AG10803 (cell line): ENCODE measurements at regions not wholly inside any gene's neighbourhood (a gene's known extent, or its start where the extent isn't known, plus 50 kb on each side); places are given as distances from the start of the nearest gene placed in this dataset.

Experiments
- DNase-seq: peaks from one replicate; pipeline ENCODE4 v3.0.0; 2010; ENCODE audit warnings: low read depth
- H3K4me3 ChIP-seq: 2 replicates; pipeline ENCODE4 v1.5.1; 2011; ENCODE audit warnings: mild to moderate bottlenecking, low read length, control low read depth
- CTCF ChIP-seq: conservative IDR thresholded peaks from 2 replicates; pipeline ENCODE4 v1.5.1; 2011; ENCODE audit warnings: mild to moderate bottlenecking, low read length, control low read depth, inconsistent platforms

DNA sequence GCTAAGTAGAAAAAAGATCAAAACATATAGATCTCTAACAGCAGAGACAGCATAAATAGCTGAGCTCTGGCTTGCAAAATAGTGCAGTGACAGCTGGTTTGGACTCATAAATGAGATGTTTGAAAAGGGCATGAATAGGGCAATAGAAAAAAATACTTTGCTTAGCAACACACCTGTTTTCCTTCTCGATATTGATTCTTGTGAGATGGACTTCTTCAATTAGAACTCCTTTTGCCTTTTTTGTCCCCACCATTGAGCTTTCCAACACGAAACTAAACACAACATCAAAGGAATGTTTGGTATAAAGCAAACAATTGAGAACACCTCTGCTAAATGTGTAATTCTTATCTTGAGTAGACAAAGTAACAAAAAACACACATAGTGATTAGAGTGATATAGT, 726.3 kb downstream of the RAPGEF2 start:
- no peak overlapping the region for H3K4me3 ChIP-seq
- no peak for TF ChIP-seq CTCF
- DNase-seq = no peak

DNA sequence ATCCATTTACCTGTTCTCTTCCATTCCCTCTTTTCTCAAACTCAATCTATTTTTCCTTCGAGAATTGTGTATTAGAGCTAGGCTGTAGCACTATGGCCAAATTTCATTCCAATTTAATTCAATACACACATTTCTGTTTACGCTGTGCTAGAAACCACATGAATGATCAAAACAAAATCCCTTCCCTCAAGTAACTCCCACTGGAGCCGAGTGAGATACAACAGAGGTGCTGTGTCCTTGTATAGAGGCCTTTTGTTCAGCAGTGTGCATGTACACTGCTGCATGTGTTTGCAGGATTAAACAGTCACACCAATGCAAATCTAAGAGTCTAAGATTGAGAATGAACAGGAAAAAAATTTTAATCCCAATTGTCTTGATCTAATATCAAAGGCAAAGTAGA, 734.2 kb downstream of the RAPGEF2 start:
- no peak for TF ChIP-seq CTCF
- no peak for DNase-seq
- no peak overlapping the region for H3K4me3 ChIP-seq

- no peak for DNase-seq
- TF ChIP-seq CTCF = no peak
- H3K4me3 ChIP-seq = no peak overlapping the region
Measured at GRCh38 chr4:159855731-159856130, 752.9 kb downstream of the RAPGEF2 start.

GRCh38 chr4:159856451-159856850, 753.6 kb downstream of the RAPGEF2 start:
- H3K4me3 ChIP-seq = no peak overlapping the region
- TF ChIP-seq CTCF = no peak
- DNase-seq = no peak

DNA sequence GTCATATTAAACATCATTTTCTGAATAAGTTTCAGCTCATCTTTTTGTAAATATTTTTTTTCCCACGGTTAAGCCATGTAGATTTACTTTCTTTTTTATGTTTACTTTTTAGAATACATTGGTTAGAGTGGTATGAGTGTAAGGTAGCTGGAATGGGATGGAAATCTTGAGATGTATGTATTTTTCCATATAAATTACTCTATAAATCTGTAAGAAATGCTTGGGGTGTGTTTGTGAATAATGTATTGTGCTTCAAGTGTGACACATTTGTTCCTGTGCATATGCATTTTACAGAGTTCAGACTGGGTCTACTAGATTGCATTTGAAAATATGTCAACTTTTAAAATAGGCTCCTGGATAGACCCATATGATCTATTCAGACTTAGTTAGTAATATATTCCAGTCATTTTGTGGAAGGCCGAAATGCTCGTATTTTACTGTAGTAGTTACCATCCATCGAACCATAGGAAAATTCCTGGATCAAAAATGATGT, 756.8 kb downstream of the RAPGEF2 start:
- no peak for TF ChIP-seq CTCF
- H3K4me3 ChIP-seq = no peak overlapping the region
- no peak for DNase-seq

DNA sequence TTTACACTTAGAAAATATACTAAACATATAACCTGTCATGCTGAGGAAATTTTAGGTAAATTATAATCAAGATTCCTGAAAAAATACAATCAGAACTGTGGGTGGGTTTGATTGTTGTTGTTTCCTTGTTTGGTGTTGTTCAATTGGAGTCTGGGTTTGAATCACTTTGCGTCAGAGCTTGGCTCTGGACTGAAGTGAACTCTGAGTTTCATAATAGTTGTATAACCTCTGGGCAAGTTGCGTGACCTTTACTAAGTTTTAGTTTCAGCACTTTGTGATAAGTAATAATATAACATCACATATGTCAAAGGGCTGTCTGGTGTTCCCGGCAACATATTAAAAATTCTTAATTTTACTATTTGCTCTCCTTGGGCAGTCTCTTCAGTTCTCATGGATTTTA, 758.1 kb downstream of the RAPGEF2 start:
- DNase-seq = no peak
- no peak overlapping the region for H3K4me3 ChIP-seq
- TF ChIP-seq CTCF = no peak

- no peak overlapping the region for H3K4me3 ChIP-seq
- DNase-seq = no peak
- TF ChIP-seq CTCF = no peak
Measured at GRCh38 chr4:159864337-159864736, 761.5 kb downstream of the RAPGEF2 start.
